GM12878 (cell line): ENCODE measurements at regions not wholly inside any gene's neighbourhood (a gene's known extent, or its start where the extent isn't known, plus 50 kb on each side); places are given as distances from the start of the nearest gene placed in this dataset.

Experiments used
- EZH2 ChIP-seq: IDR thresholded peaks from 2 replicates; pipeline ENCODE4 v1.6.1; 2012; ENCODE audit warnings: low read depth, mild to moderate bottlenecking, control low read depth, inconsistent platforms, low read length, borderline replicate concordance; ENCODE audit not compliant: control insufficient read depth
- GABPA ChIP-seq: IDR thresholded peaks from 2 replicates; pipeline ENCODE4 v1.6.1; 2014; ENCODE audit warnings: antibody characterized with exemption, low read depth, mild to moderate bottlenecking, inconsistent platforms
- HDAC6 ChIP-seq: fragments of 200-600 bp; sonication (generic); IDR thresholded peaks from one replicate; pipeline ENCODE4 v1.8.0; 2017; ENCODE audit warnings: antibody characterized with exemption; ENCODE audit not compliant: unreplicated experiment
- JUND ChIP-seq: IDR thresholded peaks from 2 replicates; pipeline ENCODE4 v1.6.1; 2012; ENCODE audit warnings: low read depth, mild to moderate bottlenecking, low read length, improper control_type of control experiment, moderate library complexity
- RB1 ChIP-seq: fragments of 450-650 bp; formaldehyde crosslinking; IDR thresholded peaks from 2 replicates; pipeline ENCODE4 v1.6.1; 2017; ENCODE audit warnings: mild to moderate bottlenecking, borderline replicate concordance
- RCOR1 ChIP-seq: conservative IDR thresholded peaks from 2 replicates; pipeline ENCODE4 v1.6.1; 2012; ENCODE audit warnings: low read depth, low read length, improper control_type of control experiment
- SIX5 ChIP-seq: IDR thresholded peaks from 2 replicates; pipeline ENCODE4 v1.6.1; 2011; ENCODE audit warnings: mild to moderate bottlenecking, low read depth, low read length, moderate library complexity; ENCODE audit not compliant: severe bottlenecking
- ZNF24 ChIP-seq: fragments of 450-650 bp; IDR thresholded peaks from 2 replicates; pipeline ENCODE4 v1.6.1; 2017; ENCODE audit warnings: antibody characterized with exemption, mild to moderate bottlenecking
- TF ChIP-seq, protein P1 (sequence below), 3 experiments: IDR thresholded peaks in 2 of 3; conservative IDR thresholded peaks in 1 of 3; 2 replicates each; pipeline ENCODE4 v1.5.1; 2011; ENCODE audit warnings: low read depth in 3 of 3, low read length in 3 of 3, mild to moderate bottlenecking in 3 of 3, control low read depth in 2 of 3, moderate library complexity in 2 of 3, inconsistent platforms in 1 of 3, mixed read lengths in 1 of 3; ENCODE audit not compliant: control insufficient read depth in 2 of 3, insufficient read depth in 1 of 3; ENCODE audit errors: extremely low read depth in 1 of 3
- TF ChIP-seq, protein P2 (sequence below): fragments of 150-350 bp; IDR thresholded peaks from 2 replicates; pipeline ENCODE4 v1.6.1; 2016; ENCODE audit warnings: low read depth, low read length

GRCh38 chr6:4571011-4571410, 205.2 kb upstream of the CDYL start:
- TF ChIP-seq RCOR1: no peak
- TF ChIP-seq HDAC6: no peak
- no peak for TF ChIP-seq RB1
- TF ChIP-seq, protein P1, sequence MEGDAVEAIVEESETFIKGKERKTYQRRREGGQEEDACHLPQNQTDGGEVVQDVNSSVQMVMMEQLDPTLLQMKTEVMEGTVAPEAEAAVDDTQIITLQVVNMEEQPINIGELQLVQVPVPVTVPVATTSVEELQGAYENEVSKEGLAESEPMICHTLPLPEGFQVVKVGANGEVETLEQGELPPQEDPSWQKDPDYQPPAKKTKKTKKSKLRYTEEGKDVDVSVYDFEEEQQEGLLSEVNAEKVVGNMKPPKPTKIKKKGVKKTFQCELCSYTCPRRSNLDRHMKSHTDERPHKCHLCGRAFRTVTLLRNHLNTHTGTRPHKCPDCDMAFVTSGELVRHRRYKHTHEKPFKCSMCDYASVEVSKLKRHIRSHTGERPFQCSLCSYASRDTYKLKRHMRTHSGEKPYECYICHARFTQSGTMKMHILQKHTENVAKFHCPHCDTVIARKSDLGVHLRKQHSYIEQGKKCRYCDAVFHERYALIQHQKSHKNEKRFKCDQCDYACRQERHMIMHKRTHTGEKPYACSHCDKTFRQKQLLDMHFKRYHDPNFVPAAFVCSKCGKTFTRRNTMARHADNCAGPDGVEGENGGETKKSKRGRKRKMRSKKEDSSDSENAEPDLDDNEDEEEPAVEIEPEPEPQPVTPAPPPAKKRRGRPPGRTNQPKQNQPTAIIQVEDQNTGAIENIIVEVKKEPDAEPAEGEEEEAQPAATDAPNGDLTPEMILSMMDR (IDR thresholded peaks at IDR 0.05 in 2 of 3, conservative IDR thresholded peaks at IDR 0.05 in 1 of 3; ENCODE audit: control insufficient read depth in 2 of 3, extremely low read depth in 1 of 3, insufficient read depth in 1 of 3, low read depth in 3 of 3, low read length in 3 of 3): no peak
- TF ChIP-seq GABPA: no peak
- no peak for TF ChIP-seq JUND
- no peak for TF ChIP-seq EZH2
- no peak for TF ChIP-seq SIX5
- TF ChIP-seq, protein P2, sequence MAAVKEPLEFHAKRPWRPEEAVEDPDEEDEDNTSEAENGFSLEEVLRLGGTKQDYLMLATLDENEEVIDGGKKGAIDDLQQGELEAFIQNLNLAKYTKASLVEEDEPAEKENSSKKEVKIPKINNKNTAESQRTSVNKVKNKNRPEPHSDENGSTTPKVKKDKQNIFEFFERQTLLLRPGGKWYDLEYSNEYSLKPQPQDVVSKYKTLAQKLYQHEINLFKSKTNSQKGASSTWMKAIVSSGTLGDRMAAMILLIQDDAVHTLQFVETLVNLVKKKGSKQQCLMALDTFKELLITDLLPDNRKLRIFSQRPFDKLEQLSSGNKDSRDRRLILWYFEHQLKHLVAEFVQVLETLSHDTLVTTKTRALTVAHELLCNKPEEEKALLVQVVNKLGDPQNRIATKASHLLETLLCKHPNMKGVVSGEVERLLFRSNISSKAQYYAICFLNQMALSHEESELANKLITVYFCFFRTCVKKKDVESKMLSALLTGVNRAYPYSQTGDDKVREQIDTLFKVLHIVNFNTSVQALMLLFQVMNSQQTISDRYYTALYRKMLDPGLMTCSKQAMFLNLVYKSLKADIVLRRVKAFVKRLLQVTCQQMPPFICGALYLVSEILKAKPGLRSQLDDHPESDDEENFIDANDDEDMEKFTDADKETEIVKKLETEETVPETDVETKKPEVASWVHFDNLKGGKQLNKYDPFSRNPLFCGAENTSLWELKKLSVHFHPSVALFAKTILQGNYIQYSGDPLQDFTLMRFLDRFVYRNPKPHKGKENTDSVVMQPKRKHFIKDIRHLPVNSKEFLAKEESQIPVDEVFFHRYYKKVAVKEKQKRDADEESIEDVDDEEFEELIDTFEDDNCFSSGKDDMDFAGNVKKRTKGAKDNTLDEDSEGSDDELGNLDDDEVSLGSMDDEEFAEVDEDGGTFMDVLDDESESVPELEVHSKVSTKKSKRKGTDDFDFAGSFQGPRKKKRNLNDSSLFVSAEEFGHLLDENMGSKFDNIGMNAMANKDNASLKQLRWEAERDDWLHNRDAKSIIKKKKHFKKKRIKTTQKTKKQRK: no peak
- no peak for TF ChIP-seq ZNF24
